GM19351 (cell line): ENCODE measurements at regions not wholly inside any gene's neighbourhood (a gene's known extent, or its start where the extent isn't known, plus 50 kb on each side); places are given as distances from the start of the nearest gene placed in this dataset.

Source experiments
- ATAC-seq: cut with Tn5 transposase; IDR thresholded peaks from one replicate; pipeline ENCODE4 v1.9.1; 2021; ENCODE audit warnings: mild to moderate bottlenecking, moderate library complexity; ENCODE audit not compliant: unreplicated experiment

GRCh38 chr12:17266856-17267255, 660.9 kb upstream of the LMO3 start:
- ATAC-seq: no peak

DNA sequence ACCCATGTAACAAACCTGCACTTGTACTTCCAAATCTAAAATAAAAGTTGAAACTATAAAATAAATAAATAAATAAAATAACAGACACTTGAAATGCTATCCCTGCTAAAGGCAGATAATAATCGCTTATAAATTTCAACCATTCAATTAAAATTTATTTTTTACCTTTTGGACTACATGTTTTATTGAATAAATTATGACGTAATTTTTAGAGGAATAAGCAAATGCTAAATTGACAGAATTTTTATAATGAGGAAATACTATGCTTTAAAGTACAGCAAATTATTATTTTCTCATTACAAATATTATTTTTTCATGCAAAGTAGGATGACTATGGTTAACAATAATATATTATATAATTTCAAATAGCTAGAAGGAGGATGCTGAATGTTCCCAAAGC, 658.6 kb upstream of the LMO3 start:
- no peak for ATAC-seq

DNA sequence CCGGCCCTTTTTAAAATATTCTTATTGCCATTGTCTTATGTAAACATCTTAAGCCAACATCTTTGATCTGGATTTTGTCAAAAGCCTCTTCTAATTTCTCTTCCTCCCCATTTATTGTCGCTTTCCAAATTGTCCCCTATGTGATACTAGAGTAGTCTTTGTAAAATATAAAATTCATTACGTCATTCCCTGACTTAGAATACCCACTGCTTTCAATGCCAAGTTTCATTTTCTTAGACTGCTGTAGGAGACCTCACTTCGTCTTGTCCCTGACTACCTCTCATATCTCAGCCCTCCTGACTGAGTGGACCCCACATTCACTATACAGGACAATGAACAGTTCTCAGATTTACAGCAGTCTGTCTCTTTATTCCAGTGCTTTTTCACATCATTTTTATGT, 633.9 kb upstream of the LMO3 start:
- no peak for ATAC-seq

- ATAC-seq: no peak
Measured at GRCh38 chr12:17235996-17236395, 630.0 kb upstream of the LMO3 start.

GRCh38 chr12:17215759-17216570, 610.0 kb upstream of the LMO3 start:
- ATAC-seq: no peak

DNA sequence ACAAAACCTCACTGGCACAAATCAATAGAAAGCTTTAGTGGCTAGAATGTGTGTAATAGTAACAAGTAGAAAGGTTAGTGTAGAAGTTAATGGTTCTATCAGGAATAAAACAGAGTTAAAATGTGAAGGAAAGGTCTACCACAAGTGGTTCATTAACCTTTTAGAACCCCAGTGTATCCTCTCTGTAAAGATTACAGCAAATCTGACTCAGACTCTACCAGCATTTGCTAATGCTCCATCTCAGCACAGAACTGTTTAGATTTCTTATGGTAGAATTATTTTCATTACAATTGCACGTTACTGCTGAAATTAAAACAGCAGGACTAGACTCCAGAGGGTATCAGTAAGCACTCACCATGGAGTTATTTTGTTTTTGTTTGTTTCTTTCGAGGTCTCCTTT, 609.0 kb upstream of the LMO3 start:
- no peak for ATAC-seq

DNA sequence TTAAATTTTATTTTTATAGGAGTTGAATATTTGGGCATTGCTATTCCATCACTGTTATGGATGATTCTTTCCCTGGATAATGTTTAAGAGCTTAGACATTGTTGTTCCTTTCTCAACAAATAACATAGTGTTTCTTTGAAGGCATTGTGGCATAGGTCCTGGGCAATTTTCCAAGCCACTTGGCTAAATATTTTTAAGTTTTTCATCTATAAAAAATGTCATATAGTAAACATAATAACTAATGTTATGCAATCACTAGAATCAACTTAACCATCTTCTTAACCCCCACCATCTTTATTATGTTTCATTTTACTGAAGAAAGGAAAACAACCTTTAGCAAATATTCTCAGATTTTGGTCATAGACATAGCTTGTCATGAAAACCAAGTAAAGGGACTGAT, 600.6 kb upstream of the LMO3 start:
- no peak for ATAC-seq

DNA sequence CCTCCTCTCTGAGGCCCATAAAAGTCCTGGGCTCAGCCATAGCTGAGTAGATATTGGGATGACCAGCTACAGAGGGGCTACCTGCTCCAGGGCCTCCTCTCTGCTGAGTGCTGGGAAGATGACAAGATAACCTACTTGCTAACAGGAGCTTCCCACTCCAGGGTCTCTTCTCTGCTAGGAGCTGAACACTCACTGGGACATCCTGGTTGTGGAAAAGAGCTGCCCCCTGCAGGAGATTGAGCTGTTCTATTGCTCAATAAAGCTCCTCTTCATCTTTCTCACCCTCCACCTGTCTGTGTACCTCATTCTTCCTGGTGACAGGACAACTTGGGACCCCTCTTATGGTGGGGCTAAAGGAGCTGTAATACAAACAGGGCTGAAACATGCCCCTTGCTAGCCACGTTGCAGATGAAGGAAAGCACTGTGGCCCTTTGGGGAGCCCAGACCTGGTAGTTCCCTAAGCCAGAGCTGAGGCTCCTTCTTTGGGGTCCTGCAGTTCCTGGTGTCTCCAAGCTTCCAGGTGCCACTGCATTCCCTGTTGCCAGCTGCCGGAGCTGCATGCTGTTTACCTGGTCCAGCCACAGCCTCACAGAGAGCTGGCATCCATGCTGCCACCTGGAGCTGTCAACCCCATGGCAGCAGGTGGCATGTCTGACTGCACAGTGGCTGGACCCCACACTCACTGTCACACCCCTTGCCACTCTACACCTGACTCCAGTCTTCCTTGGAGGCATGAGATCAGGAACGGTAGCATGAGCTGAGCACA, 598.5 kb upstream of the LMO3 start:
- ATAC-seq: no peak

DNA sequence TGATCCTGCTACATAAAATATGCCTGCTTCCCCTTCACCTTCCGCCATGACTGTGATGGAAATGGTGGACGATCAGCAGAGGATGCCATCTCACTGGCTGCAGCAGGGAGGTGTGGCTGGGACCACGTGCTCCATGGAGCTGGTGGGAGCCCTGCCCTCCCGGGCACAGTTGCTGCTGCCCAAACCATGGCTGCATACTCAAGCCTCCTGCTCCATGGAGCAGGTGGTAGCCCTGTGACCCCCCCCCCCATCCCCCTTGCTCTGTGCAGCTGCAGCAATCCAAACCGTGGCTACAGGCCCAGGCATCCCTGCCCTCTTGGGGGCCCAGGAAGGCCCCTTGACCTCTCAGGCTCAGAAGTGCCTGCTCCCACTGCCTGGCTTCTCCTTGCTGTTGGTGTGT, 597.5 kb upstream of the LMO3 start:
- ATAC-seq: no peak

DNA sequence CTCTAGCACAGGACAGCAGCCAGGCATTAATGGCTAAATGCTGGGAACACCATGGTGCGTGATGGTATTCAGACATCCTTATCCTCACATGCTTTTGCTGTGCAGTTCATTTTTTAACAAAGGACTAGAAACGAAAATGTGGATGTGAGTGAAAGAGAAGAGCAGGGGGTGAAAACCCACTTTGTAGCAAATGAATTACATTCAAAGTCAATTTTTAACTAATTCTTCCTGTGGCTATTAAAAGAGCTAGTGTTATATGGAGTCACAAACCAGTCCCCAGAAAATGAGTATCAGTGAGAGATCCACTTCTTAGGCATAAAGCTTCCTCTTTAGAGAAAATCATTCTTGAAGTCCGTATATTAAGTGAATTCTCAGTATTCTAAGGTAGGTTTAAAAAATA, 592.0 kb upstream of the LMO3 start:
- ATAC-seq: no peak

GRCh38 chr12:17192721-17193120, 586.8 kb upstream of the LMO3 start:
- no peak for ATAC-seq

GRCh38 chr12:17169726-17170471, 563.9 kb upstream of the LMO3 start:
- ATAC-seq: no peak

DNA sequence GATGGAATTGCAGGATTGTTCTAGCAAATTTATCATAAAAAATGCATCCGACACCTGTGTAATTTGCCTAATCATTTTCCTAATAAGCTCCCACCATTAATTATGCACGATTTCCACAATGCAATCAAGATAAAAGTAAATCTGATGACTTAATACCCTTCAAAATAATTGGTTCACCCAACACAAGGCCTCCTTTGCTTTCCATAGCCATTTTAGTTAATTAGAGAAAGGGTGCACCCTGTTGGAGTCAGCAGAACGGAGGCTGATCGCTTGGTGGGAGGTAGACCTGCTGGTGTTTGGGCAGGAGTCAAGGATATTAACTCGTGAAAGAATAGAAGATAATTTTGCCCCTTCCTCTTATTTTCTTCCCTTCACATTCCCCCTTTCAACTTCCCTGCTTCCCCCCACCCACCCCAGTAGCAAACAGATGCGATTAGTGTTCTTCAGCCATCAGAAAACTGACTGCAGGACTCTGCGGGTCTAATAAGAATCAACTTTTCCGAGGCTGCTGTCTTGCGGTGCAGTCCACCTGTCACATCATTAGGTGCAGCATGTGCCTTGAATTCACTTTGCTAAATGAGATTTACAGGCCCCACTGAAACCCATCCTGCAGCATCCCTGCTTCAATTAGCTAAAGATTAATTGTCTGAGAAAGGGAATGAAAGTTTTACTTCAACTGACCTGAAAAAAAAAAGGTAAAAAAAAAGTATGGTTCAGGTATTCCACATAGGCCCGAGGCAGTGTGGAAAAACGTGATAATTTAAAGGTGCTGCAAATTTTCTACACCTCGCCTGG, 553.7 kb upstream of the LMO3 start:
- ATAC-seq: no peak

GRCh38 chr12:17158201-17158600, 552.2 kb upstream of the LMO3 start:
- ATAC-seq: no peak

DNA sequence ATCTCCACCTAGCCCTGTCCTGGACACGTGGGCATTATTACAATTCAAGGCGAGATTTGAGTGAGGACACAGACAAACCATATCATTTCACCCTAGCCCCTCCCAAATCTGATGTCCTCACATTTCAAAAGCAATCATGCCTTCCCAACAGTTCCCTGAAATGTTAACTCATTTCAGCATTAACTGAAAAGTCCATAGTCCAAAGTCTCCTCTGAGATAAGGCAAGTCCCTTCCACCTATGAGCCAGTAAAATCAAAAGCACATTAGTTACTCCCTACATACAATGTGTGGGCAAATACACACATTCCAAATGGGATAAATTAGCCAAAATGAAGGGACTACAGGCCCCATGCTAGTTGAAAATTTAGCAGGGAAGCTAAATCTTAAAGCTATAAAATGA, 546.0 kb upstream of the LMO3 start:
- no peak for ATAC-seq

DNA sequence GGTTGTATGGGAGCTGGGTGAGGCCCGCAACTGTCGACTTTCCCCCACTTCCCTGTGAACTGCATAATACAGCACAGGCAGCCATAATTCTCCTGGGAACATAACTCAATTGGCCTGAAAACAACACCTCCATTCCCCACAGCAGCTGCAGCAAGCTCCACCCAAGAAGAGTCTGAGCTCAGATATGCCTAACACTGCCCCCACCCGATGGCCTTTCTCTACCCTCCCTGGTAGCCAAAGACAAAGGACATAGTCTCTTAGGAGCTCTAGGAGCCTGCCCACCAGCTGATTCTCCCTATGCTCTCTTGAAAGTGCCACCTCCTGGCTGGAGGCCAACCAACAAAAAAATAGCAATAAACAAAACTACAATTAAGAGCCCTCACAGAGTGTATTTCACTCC, 542.7 kb upstream of the LMO3 start:
- no peak for ATAC-seq

DNA sequence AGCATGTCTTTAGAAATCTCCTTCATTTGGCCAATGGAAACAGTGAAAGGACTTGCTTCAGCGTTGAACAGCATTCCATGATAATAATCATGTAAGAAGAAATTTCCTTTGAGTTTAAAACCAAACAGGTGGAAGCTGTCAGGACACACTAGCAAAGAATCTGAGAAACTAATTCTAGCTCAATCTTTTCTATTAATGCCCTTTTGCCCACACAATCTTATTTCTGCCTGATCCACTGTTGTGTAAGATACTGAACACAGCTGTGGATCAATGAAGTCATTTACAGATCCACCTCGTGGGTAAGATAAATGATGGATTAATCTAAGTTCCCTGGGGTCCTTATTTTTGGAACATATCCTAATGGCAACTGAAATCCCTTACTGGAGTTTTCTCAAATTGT, 536.9 kb upstream of the LMO3 start:
- ATAC-seq: no peak

DNA sequence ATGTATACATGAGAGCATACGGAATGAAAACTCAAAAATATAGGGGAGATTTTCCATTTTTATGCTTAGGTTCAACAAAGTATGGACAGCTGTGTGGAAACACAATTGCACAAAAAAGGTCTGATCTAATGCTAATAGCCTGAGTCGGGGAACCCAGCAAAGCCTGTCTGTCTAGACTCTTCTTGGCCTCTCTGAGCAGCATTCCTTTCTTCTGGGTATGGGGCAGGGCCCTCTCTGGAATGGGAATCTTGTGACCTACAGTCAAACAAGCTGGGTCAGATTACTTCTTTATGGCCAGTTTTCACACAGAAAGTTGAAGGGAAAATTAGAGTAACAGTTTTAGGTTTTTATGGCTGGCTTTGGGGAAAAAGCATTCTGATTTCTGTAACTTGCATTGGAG, 534.0 kb upstream of the LMO3 start:
- no peak for ATAC-seq

- no peak for ATAC-seq
Measured at GRCh38 chr12:17137396-17137795, 531.4 kb upstream of the LMO3 start.

DNA sequence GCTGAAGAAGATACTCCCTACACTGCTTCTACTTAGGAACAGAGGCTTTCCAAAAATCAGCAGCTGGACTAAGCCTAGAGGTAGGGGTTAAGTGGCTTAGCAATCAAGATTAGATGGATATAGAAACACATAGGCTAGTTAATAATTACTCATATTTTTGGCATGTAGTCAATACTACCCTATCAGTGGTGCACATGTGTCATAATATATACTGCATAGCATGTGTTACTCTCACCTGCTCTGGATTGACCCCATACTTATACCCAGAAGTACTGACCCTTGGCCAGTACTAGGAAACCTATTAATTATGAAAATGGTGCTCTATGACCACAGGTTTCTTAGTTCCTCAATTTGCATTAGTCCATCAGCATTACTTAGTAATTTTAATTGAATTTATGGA, 528.4 kb upstream of the LMO3 start:
- no peak for ATAC-seq

GRCh38 chr12:17132336-17132735, 526.4 kb upstream of the LMO3 start:
- no peak for ATAC-seq
